ENCODE measurements at regions not wholly inside any gene's neighbourhood (a gene's known extent, or its start where the extent isn't known, plus 50 kb on each side); places are given as distances from the start of the nearest gene placed in this dataset.

DNA sequence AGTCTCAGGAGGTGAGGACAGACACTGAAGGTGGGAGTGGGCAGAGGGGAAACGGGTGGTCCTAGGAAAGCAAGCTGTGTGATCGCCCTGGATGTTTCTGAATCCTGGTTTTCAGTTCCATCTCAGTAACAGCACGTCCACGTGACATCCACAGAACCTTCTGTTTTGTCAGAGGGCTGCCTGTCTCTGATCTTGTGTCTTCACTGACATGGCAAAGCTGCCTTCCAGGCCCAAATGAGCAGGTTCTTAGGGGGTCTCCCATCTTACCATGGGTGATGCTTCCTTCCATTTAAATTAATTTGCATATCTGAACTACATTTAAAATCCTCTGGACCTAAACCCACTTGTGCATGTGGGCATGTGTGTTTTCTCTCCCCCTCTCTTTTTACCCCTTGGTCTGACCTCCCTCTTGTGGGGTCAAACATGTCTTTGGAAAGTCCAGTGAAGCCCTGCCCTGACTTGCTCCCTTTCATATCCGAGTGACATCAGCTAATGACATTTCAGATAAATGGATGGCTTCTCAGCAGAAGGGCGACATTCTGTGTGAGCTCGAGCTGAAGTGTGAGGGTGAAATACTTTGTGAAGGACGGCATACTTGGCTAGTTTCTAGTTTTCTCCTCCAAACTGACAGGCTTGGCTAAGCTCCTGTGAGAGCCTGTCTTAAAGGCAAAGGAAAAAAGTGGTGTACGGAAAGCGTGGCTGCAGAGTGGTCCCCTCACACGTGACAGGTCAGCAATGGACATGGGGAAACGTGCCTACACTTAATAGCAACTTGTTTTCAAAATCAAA lies 204.8 kb upstream of the S1PR3 start:
- no peaks in the 10 kb centered on the region for H4K20me1 ChIP-seq (ENCODE audit: insufficient read depth, low read length)
- intact Hi-C loops (cut with micrococcal nuclease; ENCODE audit: unreplicated experiment): no loop called here
- no peak overlapping the region for H2AFZ ChIP-seq (ENCODE audit: low read length)
- no peaks in the 10 kb centered on the region for H3K79me2 ChIP-seq (ENCODE audit: insufficient read depth, low read depth, low read length)
- DNase-seq (ENCODE audit: low spot score): no peak
- CTCF ChIA-PET (ENCODE audit: unreplicated experiment): no interaction called here
- peaks cover 12% of the 10 kb centered on the region for H3K4me1 ChIP-seq (ENCODE audit: insufficient read depth, low read length, poor library complexity, severe bottlenecking)
- BruUV-seq (replicated peaks): no TSS peak
- no peak overlapping the region for H3K4me3 ChIP-seq (ENCODE audit: low read depth, low read length, poor library complexity, severe bottlenecking)
- H3K27ac ChIP-seq (ENCODE audit: low read depth, low read length, poor library complexity, severe bottlenecking): no peak overlapping the region
- no peak overlapping the region for H3K4me2 ChIP-seq (ENCODE audit: low read length)
- no peaks in the 10 kb centered on the region for H3K9me3 ChIP-seq (ENCODE audit: low read length)
- no peaks in the 10 kb centered on the region for H3K36me3 ChIP-seq (ENCODE audit: insufficient read depth, low read length)
- POLR2A ChIA-PET: interaction anchor here (1.1 kb wide), 1 partner anchor 9 kb away, joined by 3 read pairs; no protein-coding TSS in a partner anchor
- H3K9me2 ChIP-seq (ENCODE audit: insufficient read depth, low read length): no peaks in the 10 kb centered on the region
- TF ChIP-seq EZH2phosphoT487 (IDR thresholded peaks at IDR 0.05; ENCODE audit: borderline replicate concordance, low read depth, low read length): no peak
- no peak for TF ChIP-seq CTCF (conservative IDR thresholded peaks at IDR 0.05; ENCODE audit: low read length)

DNA sequence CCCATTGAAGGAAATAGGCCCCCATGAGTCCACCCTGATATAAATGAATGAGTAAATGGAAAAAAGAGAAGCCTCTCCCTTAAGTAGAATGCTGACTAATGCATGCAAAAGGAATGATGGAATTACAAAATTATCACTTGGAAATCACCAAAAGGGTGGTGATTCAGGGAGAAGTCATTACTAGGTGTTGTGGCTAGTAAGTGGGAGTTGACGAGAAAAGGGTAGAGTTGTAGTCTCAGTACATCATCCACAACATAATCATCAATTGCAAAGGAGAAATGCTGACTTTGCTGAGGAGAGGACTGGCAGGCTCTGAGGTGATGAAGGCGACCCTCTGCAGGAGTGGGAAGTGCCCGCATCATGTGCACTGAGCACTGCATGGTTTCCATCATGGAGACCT lies 201.5 kb upstream of the S1PR3 start:
- no peaks in the 10 kb centered on the region for H3K79me2 ChIP-seq (ENCODE audit: insufficient read depth, low read depth, low read length)
- BruUV-seq (replicated peaks): no TSS peak

More for the DNA sequence above, 201.5 kb upstream of the S1PR3 start:
- DNase-seq (ENCODE audit: low spot score): no peak
- POLR2A ChIA-PET: no interaction called here
- Histone ChIP-seq H4K20me1 (ENCODE audit: insufficient read depth, low read length) (no peaks in the 10 kb centered on the region), H3K4me2 (ENCODE audit: low read length) (no peak overlapping the region), H2AFZ (ENCODE audit: low read length) (no peak overlapping the region), H3K9me3 (ENCODE audit: low read length) (no peaks in the 10 kb centered on the region), H3K4me1 (ENCODE audit: insufficient read depth, low read length, poor library complexity, severe bottlenecking) (no peaks in the 10 kb centered on the region), H3K27ac (ENCODE audit: low read depth, low read length, poor library complexity, severe bottlenecking) (no peak overlapping the region), H3K4me3 (ENCODE audit: low read depth, low read length, poor library complexity, severe bottlenecking) (no peak overlapping the region), H3K36me3 (ENCODE audit: insufficient read depth, low read length) (no peaks in the 10 kb centered on the region), H3K9me2 (ENCODE audit: insufficient read depth, low read length) (no peaks in the 10 kb centered on the region)
- CTCF ChIA-PET (ENCODE audit: unreplicated experiment): no interaction called here
- intact Hi-C loops (cut with micrococcal nuclease; ENCODE audit: unreplicated experiment): no loop called here
- TF ChIP-seq EZH2phosphoT487 (IDR thresholded peaks at IDR 0.05; ENCODE audit: borderline replicate concordance, low read depth, low read length): no peak
- no peak for TF ChIP-seq CTCF (conservative IDR thresholded peaks at IDR 0.05; ENCODE audit: low read length)

All from OCI-LY7 (cell line).